ENCODE measurements at regions not wholly inside any gene's neighbourhood (a gene's known extent, or its start where the extent isn't known, plus 50 kb on each side); places are given as distances from the start of the nearest gene placed in this dataset.

GRCh38 chr5:57692582-57693487, 210.2 kb upstream of the ACTBL2 start:
- TF ChIP-seq EZH2 (IDR thresholded peaks at IDR 0.05): no peak
- TF ChIP-seq POLR2AphosphoS5 (IDR thresholded peaks at IDR 0.05; ENCODE audit: borderline replicate concordance, low read depth, low read length): no peak
- TF ChIP-seq FOXP2 (optimal IDR thresholded peaks at IDR 0.05; ENCODE audit: control extremely low read depth, extremely low read length, insufficient read depth): no peak

All from SK-N-MC (cell line).